UCSD-AML1 (cell line): ENCODE measurements at regions not wholly inside any gene's neighbourhood (a gene's known extent, or its start where the extent isn't known, plus 50 kb on each side); places are given as distances from the start of the nearest gene placed in this dataset.

ENCODE experiments used
- DNase-seq: peaks from one replicate; lab custom pipeline; 2025; ENCODE audit not compliant: unreplicated experiment; lab: John Stamatoyannopoulos, UW

- no peak for DNase-seq
Measured at GRCh38 chr4:117324851-117325491, 239.6 kb upstream of the TRAM1L1 start.

GRCh38 chr4:117326091-117326490 lies 240.7 kb upstream of the TRAM1L1 start:
- DNase-seq, result no peak

- no peak for DNase-seq
Measured at GRCh38 chr4:117327491-117327890, 242.1 kb upstream of the TRAM1L1 start.

- no peak for DNase-seq
Measured at GRCh38 chr4:117328333-117328732, 243.0 kb upstream of the TRAM1L1 start.

GRCh38 chr4:117331817-117332216 lies 246.4 kb upstream of the TRAM1L1 start:
- no peak for DNase-seq

- DNase-seq, result no peak
Measured at GRCh38 chr4:117334451-117335188, 249.2 kb upstream of the TRAM1L1 start.

GRCh38 chr4:117357437-117357836 lies 272.1 kb upstream of the TRAM1L1 start:
- no peak for DNase-seq

GRCh38 chr4:117357866-117358265 lies 272.5 kb upstream of the TRAM1L1 start:
- DNase-seq, result no peak

- no peak for DNase-seq
Measured at GRCh38 chr4:117370944-117371668, 285.7 kb upstream of the TRAM1L1 start.

- DNase-seq, result no peak
Measured at GRCh38 chr4:117375101-117375500, 289.7 kb upstream of the TRAM1L1 start.

GRCh38 chr4:117376692-117377091 lies 291.3 kb upstream of the TRAM1L1 start:
- DNase-seq, result no peak

- no peak for DNase-seq
Measured at GRCh38 chr4:117378942-117379341, 293.6 kb upstream of the TRAM1L1 start.

GRCh38 chr4:117383468-117383867 lies 298.1 kb upstream of the TRAM1L1 start:
- DNase-seq, result no peak

GRCh38 chr4:117385526-117385925 lies 300.1 kb upstream of the TRAM1L1 start:
- no peak for DNase-seq

- DNase-seq, result no peak
Measured at GRCh38 chr4:117387072-117387471, 301.7 kb upstream of the TRAM1L1 start.

- DNase-seq, result no peak
Measured at GRCh38 chr4:117400039-117400835, 314.9 kb upstream of the TRAM1L1 start.

- no peak for DNase-seq
Measured at GRCh38 chr4:117412661-117413060, 327.3 kb upstream of the TRAM1L1 start.

- no peak for DNase-seq
Measured at GRCh38 chr4:117417856-117418255, 332.5 kb upstream of the TRAM1L1 start.

GRCh38 chr4:117420948-117421347 lies 335.6 kb upstream of the TRAM1L1 start:
- DNase-seq, result no peak

GRCh38 chr4:117421706-117422105 lies 336.3 kb upstream of the TRAM1L1 start:
- DNase-seq, result no peak

GRCh38 chr4:117422297-117422696 lies 336.9 kb upstream of the TRAM1L1 start:
- no peak for DNase-seq
